ENCODE measurements at regions not wholly inside any gene's neighbourhood (a gene's known extent, or its start where the extent isn't known, plus 50 kb on each side); places are given as distances from the start of the nearest gene placed in this dataset.

GRCh38 chr19:31595521-31595920 lies 246.3 kb upstream of the TSHZ3 start:
- TF ChIP-seq SIN3A (conservative IDR thresholded peaks at IDR 0.05 in 1 of 2, IDR thresholded peaks at IDR 0.05 in 1 of 2; ENCODE audit: low read depth in 1 of 2, low read length in 2 of 2) = no peak
- TF ChIP-seq POLR2A (IDR thresholded peaks at IDR 0.05; ENCODE audit: control extremely low read depth in 1 of 2, low read depth in 2 of 2, low read length in 2 of 2) = no peak
- TF ChIP-seq CTCF (IDR thresholded peaks at IDR 0.05; ENCODE audit: control extremely low read depth in 1 of 3, insufficient read depth in 1 of 3, low read depth in 1 of 3, low read length in 3 of 3) = no peak
- no peak for TF ChIP-seq RXRA (IDR thresholded peaks at IDR 0.05; ENCODE audit: insufficient read depth, low read depth, low read length)
- TF ChIP-seq USF2 (IDR thresholded peaks at IDR 0.05; ENCODE audit: low read length) = no peak
- TF ChIP-seq JUND (IDR thresholded peaks at IDR 0.05; ENCODE audit: low read length) = no peak
